Endothelial cell of umbilical vein (primary cell): ENCODE measurements at regions not wholly inside any gene's neighbourhood (a gene's known extent, or its start where the extent isn't known, plus 50 kb on each side); places are given as distances from the start of the nearest gene placed in this dataset.

Source experiments
- CTCF ChIP-seq, 2 donors: IDR thresholded peaks; 1 replicate in 1 of 2; 2 replicates in 1 of 2; pipeline ENCODE4 v1.5.1; 2011; ENCODE audit warnings: low read length in 2 of 2, mild to moderate bottlenecking in 2 of 2, moderate library complexity in 2 of 2, control low read depth in 1 of 2, inconsistent platforms in 1 of 2, low read depth in 1 of 2; ENCODE audit not compliant: insufficient read depth in 1 of 2; ENCODE audit errors: extremely low read depth in 1 of 2
- EZH2 ChIP-seq: IDR thresholded peaks from 2 replicates; pipeline ENCODE4 v1.6.1; 2012; ENCODE audit warnings: borderline replicate concordance, low read depth, mild to moderate bottlenecking, moderate library complexity, low read length, inconsistent platforms; ENCODE audit not compliant: severe bottlenecking
- FOS ChIP-seq: IDR thresholded peaks from 2 replicates; pipeline ENCODE4 v1.6.1; 2011; ENCODE audit warnings: mild to moderate bottlenecking, low read length, moderate library complexity, borderline replicate concordance; ENCODE audit not compliant: insufficient read depth
- GATA2 ChIP-seq: IDR thresholded peaks from 2 replicates; pipeline ENCODE4 v1.7.0; 2011; ENCODE audit warnings: low read depth, mild to moderate bottlenecking, moderate library complexity, mixed read lengths, low read length; ENCODE audit not compliant: insufficient read length, insufficient read depth
- JUN ChIP-seq: IDR thresholded peaks from 2 replicates; pipeline ENCODE4 v1.6.1; 2011; ENCODE audit warnings: borderline replicate concordance, low read depth; ENCODE audit not compliant: insufficient read length, insufficient read depth
- MAX ChIP-seq: IDR thresholded peaks from 2 replicates; pipeline ENCODE4 v1.6.1; 2011; ENCODE audit not compliant: insufficient read depth, insufficient read length
- MYC ChIP-seq: IDR thresholded peaks from one replicate; pipeline ENCODE4 v1.6.1; 2011; ENCODE audit warnings: mild to moderate bottlenecking, low read depth, low read length
- POLR2A ChIP-seq: IDR thresholded peaks from 2 replicates; pipeline ENCODE4 v1.6.1; 2012; ENCODE audit warnings: low read depth, mild to moderate bottlenecking, control low read depth, low read length
- POLR2AphosphoS5 ChIP-seq: IDR thresholded peaks from 2 replicates; pipeline ENCODE4 v1.6.1; 2012; ENCODE audit warnings: low read depth, mild to moderate bottlenecking, control low read depth, low read length, moderate library complexity; ENCODE audit not compliant: insufficient read depth

GRCh38 chr16:86921289-86921688, 342.9 kb downstream of the FOXL1 start:
- TF ChIP-seq CTCF (IDR thresholded peaks at IDR 0.05; ENCODE audit: extremely low read depth in 1 of 2, insufficient read depth in 1 of 2, low read depth in 1 of 2, low read length in 2 of 2) (no peak), MAX (no peak), JUN (no peak), EZH2 (no peak), POLR2A (no peak), POLR2AphosphoS5 (no peak), MYC (no peak), GATA2 (no peak), FOS (no peak)
